Fibroblast of skin of scalp (primary cell): ENCODE measurements at regions not wholly inside any gene's neighbourhood (a gene's known extent, or its start where the extent isn't known, plus 50 kb on each side); places are given as distances from the start of the nearest gene placed in this dataset.
"Not testable (repeated sequence)": the region's sequence is repeated elsewhere in the genome, so short reads cannot be mapped to it uniquely, and the experiment has no call there.

ENCODE experiments used
- DNase-seq: peaks from one replicate; pipeline ENCODE4 v3.0.0-alpha.2; 2013

GRCh38 chr1:161454865-161455707 is 50.2 kb upstream of the FCGR2A start:
- not testable (repeated sequence) for DNase-seq

GRCh38 chr1:161453950-161454864 is 51.0 kb upstream of the FCGR2A start:
- DNase-seq = not testable (repeated sequence)

GRCh38 chr1:161451698-161452348 is 53.4 kb upstream of the FCGR2A start:
- DNase-seq = not testable (repeated sequence)

GRCh38 chr1:161447760-161448332 is 57.4 kb upstream of the FCGR2A start:
- not testable (repeated sequence) for DNase-seq

- not testable (repeated sequence) for DNase-seq
These were observed 58.1 kb upstream of the FCGR2A start for GRCh38 chr1:161447040-161447759.

GRCh38 chr1:161444725-161445124 is 60.5 kb upstream of the FCGR2A start:
- not testable (repeated sequence) for DNase-seq

- not testable (repeated sequence) for DNase-seq
These were observed 61.0 kb upstream of the FCGR2A start for GRCh38 chr1:161444255-161444654.

- peak; percentile 74 for DNase-seq
These were observed 64.9 kb upstream of the FCGR2A start for GRCh38 chr1:161440312-161440894.

GRCh38 chr1:161439280-161440232 is 65.7 kb upstream of the FCGR2A start:
- peak; percentile 51 for DNase-seq

- not testable (repeated sequence) for DNase-seq
These were observed 65.5 kb upstream of the CFAP126 start for GRCh38 chr1:161433191-161433590.

GRCh38 chr1:161432091-161432490 is 64.4 kb upstream of the CFAP126 start:
- DNase-seq = no peak

GRCh38 chr1:161427733-161428516 is 60.2 kb upstream of the CFAP126 start:
- DNase-seq = peak; percentile 53

GRCh38 chr1:161422914-161423313 is 55.2 kb upstream of the CFAP126 start:
- not testable (repeated sequence) for DNase-seq

- DNase-seq = no peak
These were observed 53.8 kb upstream of the CFAP126 start for GRCh38 chr1:161421456-161421855.

- DNase-seq = no peak
These were observed 53.2 kb upstream of the CFAP126 start for GRCh38 chr1:161420763-161421455.

- DNase-seq = not testable (repeated sequence)
These were observed 49.9 kb upstream of the CFAP126 start for GRCh38 chr1:161417536-161417935.
